GM12878 (cell line): ENCODE measurements at regions not wholly inside any gene's neighbourhood (a gene's known extent, or its start where the extent isn't known, plus 50 kb on each side); places are given as distances from the start of the nearest gene placed in this dataset.

Experiments used
- ATAC-seq: fragments of 200-7000 bp; cut with Tn5 transposase; 3 replicates; pipeline ENCODE4 v1.9.1; 2020; ENCODE audit warnings: mild to moderate bottlenecking, moderate library complexity
- BruUV-seq: library from RNA; stranded (reverse); fragments of 400-500 nt; replicated peaks from 2 replicates; lab custom pipeline; 2021; lab: Mats Ljungman, UMichigan
- CTCF ChIA-PET: fragments of 300-600 bp; sonication (Branson Sonifier 250); formaldehyde crosslinking; extraction: SDS; loops from one replicate; lab custom pipeline; 2021; ENCODE audit warnings: inconsistent platforms; lab: Yijun Ruan, JAX
- POLR2A ChIA-PET: fragments of 350-600 bp; formaldehyde crosslinking; extraction: SDS; loops from one replicate; lab custom pipeline; 2021; ENCODE audit warnings: inconsistent platforms; lab: Charles Lee
- RAD21 ChIA-PET: fragments of 300-600 bp; sonication (Branson Sonifier 250); formaldehyde crosslinking; loops from one replicate; lab custom pipeline; 2023; ENCODE audit warnings: antibody characterized with exemption; ENCODE audit not compliant: unreplicated experiment; lab: Charles Lee
- SMC1A ChIA-PET: fragments of 300-600 bp; sonication (Branson Sonifier 250); formaldehyde crosslinking; loops from one replicate; lab custom pipeline; 2023; ENCODE audit not compliant: unreplicated experiment, uncharacterized antibody; lab: Charles Lee
- DNase-seq: peaks from one replicate; pipeline ENCODE4 v3.0.0-alpha.2; 2011; ENCODE audit warnings: low read depth, low spot score
- FAIRE-seq: peaks from 3 replicates; lab custom pipeline; 2011; peaks lifted over from hg19 to GRCh38; lab: Jason Lieb, UNC
- H2AFZ ChIP-seq: 2 replicates; pipeline ENCODE4 v1.6.0; 2011; ENCODE audit warnings: low read depth, low read length, control low read depth; ENCODE audit not compliant: control insufficient read depth
- H3K27ac ChIP-seq: 2 replicates; pipeline ENCODE4 v1.5.1; 2011; ENCODE audit warnings: control low read depth; ENCODE audit not compliant: control insufficient read depth, insufficient read depth
- H3K27me3 ChIP-seq, 2 experiments: replicated peaks in 1 of 2; 2 replicates each; pipeline versions ENCODE4 v1.6.0 to v1.6.1; 2011; ENCODE audit warnings: low read length in 1 of 2; ENCODE audit not compliant: control insufficient read depth in 2 of 2, insufficient read depth in 2 of 2
- H3K36me3 ChIP-seq, 2 experiments: 2 replicates each; pipeline ENCODE4 v1.5.1; 2011; ENCODE audit warnings: low read length in 1 of 2; ENCODE audit not compliant: control insufficient read depth in 2 of 2, insufficient read depth in 2 of 2
- H3K4me1 ChIP-seq: 2 replicates; pipeline ENCODE4 v1.6.1; 2011; ENCODE audit warnings: mild to moderate bottlenecking, low read length, moderate library complexity, mixed read lengths; ENCODE audit not compliant: control insufficient read depth, insufficient read depth
- H3K4me2 ChIP-seq: 2 replicates; pipeline ENCODE4 v1.6.0; 2011; ENCODE audit warnings: control low read depth; ENCODE audit not compliant: control insufficient read depth, insufficient read depth
- H3K4me3 ChIP-seq: fragments of 200-600 bp; sonication (generic); 2 replicates; pipeline ENCODE4 v1.5.1; 2016
- H3K79me2 ChIP-seq: 2 replicates; pipeline ENCODE4 v1.6.0; 2011; ENCODE audit warnings: low read length; ENCODE audit not compliant: control insufficient read depth, insufficient read depth
- H3K9ac ChIP-seq: 2 replicates; pipeline ENCODE4 v1.8.0; 2011; ENCODE audit warnings: low read length, control low read depth, mixed read lengths; ENCODE audit not compliant: control insufficient read depth, insufficient read depth
- H3K9me3 ChIP-seq: replicated peaks from 3 replicates; pipeline ENCODE4 v1.5.1; 2011; ENCODE audit warnings: mild to moderate bottlenecking, low read length; ENCODE audit not compliant: control insufficient read depth, insufficient read depth
- H4K20me1 ChIP-seq: 2 replicates; pipeline ENCODE4 v1.6.0; 2011; ENCODE audit not compliant: control insufficient read depth, insufficient read depth
- ATF7 ChIP-seq: fragments of 450-650 bp; IDR thresholded peaks from 2 replicates; pipeline ENCODE4 v1.6.1; 2016; ENCODE audit warnings: low read depth, mild to moderate bottlenecking
- CHD4 ChIP-seq: fragments of 200-600 bp; sonication (generic); IDR thresholded peaks from 2 replicates; pipeline ENCODE4 v1.6.1; 2016; ENCODE audit warnings: mild to moderate bottlenecking
- CREB1 ChIP-seq: IDR thresholded peaks from 2 replicates; pipeline ENCODE4 v1.6.1; 2012; ENCODE audit warnings: low read depth, mild to moderate bottlenecking, inconsistent platforms
- E2F4 ChIP-seq: IDR thresholded peaks from 2 replicates; pipeline ENCODE4 v1.6.1; 2012; ENCODE audit warnings: low read depth, low read length, improper control_type of control experiment
- ETV6 ChIP-seq, 2 experiments: fragments of 450-650 bp in 1 of 2; IDR thresholded peaks in 1 of 2; conservative IDR thresholded peaks in 1 of 2; 2 replicates each; pipeline ENCODE4 v1.6.1; 2014; ENCODE audit warnings: antibody characterized with exemption in 1 of 2, borderline replicate concordance in 1 of 2, low read depth in 1 of 2, mild to moderate bottlenecking in 1 of 2, moderate library complexity in 1 of 2
- FOS ChIP-seq: IDR thresholded peaks from 3 replicates; pipeline ENCODE4 v1.6.1; 2011; ENCODE audit warnings: borderline replicate concordance; ENCODE audit not compliant: insufficient read length; ENCODE audit errors: extremely low read depth
- IRF4 ChIP-seq: IDR thresholded peaks from 2 replicates; pipeline ENCODE4 v1.6.1; 2011; ENCODE audit warnings: low read depth, low read length
- JUND ChIP-seq: IDR thresholded peaks from 2 replicates; pipeline ENCODE4 v1.6.1; 2012; ENCODE audit warnings: low read depth, mild to moderate bottlenecking, low read length, improper control_type of control experiment, moderate library complexity
- MYC ChIP-seq: IDR thresholded peaks from 2 replicates; pipeline ENCODE4 v1.6.1; 2011; ENCODE audit warnings: mild to moderate bottlenecking, low read length, moderate library complexity, inconsistent platforms; ENCODE audit not compliant: insufficient read depth, insufficient replicate concordance, insufficient read length, severe bottlenecking
- SMAD1 ChIP-seq: fragments of 450-650 bp; IDR thresholded peaks from 2 replicates; pipeline ENCODE4 v1.6.1; 2018; ENCODE audit warnings: mild to moderate bottlenecking, low read depth; ENCODE audit not compliant: partially characterized antibody
- SP1 ChIP-seq: IDR thresholded peaks from one replicate; pipeline ENCODE4 v1.6.1; 2011; ENCODE audit warnings: low read depth, low read length
- SUPT20H ChIP-seq: IDR thresholded peaks from 2 replicates; pipeline ENCODE4 v1.6.1; 2011; ENCODE audit warnings: low read depth, mild to moderate bottlenecking, low read length, moderate library complexity, borderline replicate concordance; ENCODE audit not compliant: control insufficient read depth
- TCF7 ChIP-seq: IDR thresholded peaks from 2 replicates; pipeline ENCODE4 v1.6.1; 2014; ENCODE audit warnings: antibody characterized with exemption, borderline replicate concordance
- ZBED1 ChIP-seq: IDR thresholded peaks from 2 replicates; pipeline ENCODE4 v1.6.1; 2016; ENCODE audit warnings: borderline replicate concordance
- ZNF384 ChIP-seq: IDR thresholded peaks from 2 replicates; pipeline ENCODE4 v1.6.1; 2012; ENCODE audit warnings: low read depth, mild to moderate bottlenecking, low read length, improper control_type of control experiment, borderline replicate concordance
- WGBS: methylation state at CpG from one replicate; pipeline ENCODE4 v1.1.6; 2016; ENCODE audit warnings: low lambda C conversion rate; ENCODE audit not compliant: insufficient replicate concordance, insufficient coverage; ENCODE audit errors: missing lambda C conversion rate; 5-methylcytosine and 5-hydroxymethylcytosine counted together
- in situ Hi-C: fragments of 300-500 bp; cut with MboI; formaldehyde crosslinking; loops from 9 replicates; pipeline ENCODE4 v1.14.3; 2018; ENCODE audit warnings: mixed read lengths
- intact Hi-C: fragments of 100-400 bp; cut with micrococcal nuclease; formaldehyde crosslinking; loops from one replicate; pipeline ENCODE4 v1.14.2; 2022; ENCODE audit not compliant: unreplicated experiment
- TF ChIP-seq, protein P1 (sequence below): IDR thresholded peaks from 2 replicates; pipeline ENCODE4 v1.6.1; 2012; ENCODE audit warnings: low read length, inconsistent platforms

GRCh38 chr2:45284621-45284995 lies 275.4 kb upstream of the SIX2 start:
- Histone ChIP-seq H3K9ac (no peak overlapping the region), H3K4me2 (no peak overlapping the region), H2AFZ (no peak overlapping the region), H3K9me3 (no peaks in the 10 kb centered on the region), H3K36me3 (no peaks in the 10 kb centered on the region), H4K20me1 (no peaks in the 10 kb centered on the region; the same call in 1 of the 2 replicates), H3K27me3 (no peaks in the 10 kb centered on the region; a peak in 1 of 4 replicates), H3K4me3 (no peak overlapping the region), H3K4me1 (peaks cover 5% of the 10 kb centered on the region), H3K79me2 (no peaks in the 10 kb centered on the region), H3K27ac (no peak overlapping the region)
- CTCF ChIA-PET = interaction anchor here (1.0 kb wide), 1 partner anchor 9 kb away, joined by 3 read pairs; no protein-coding TSS in a partner anchor
- SMC1A ChIA-PET = no interaction called here
- TF ChIP-seq, protein P1, sequence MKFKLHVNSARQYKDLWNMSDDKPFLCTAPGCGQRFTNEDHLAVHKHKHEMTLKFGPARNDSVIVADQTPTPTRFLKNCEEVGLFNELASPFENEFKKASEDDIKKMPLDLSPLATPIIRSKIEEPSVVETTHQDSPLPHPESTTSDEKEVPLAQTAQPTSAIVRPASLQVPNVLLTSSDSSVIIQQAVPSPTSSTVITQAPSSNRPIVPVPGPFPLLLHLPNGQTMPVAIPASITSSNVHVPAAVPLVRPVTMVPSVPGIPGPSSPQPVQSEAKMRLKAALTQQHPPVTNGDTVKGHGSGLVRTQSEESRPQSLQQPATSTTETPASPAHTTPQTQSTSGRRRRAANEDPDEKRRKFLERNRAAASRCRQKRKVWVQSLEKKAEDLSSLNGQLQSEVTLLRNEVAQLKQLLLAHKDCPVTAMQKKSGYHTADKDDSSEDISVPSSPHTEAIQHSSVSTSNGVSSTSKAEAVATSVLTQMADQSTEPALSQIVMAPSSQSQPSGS = no peak
- TF ChIP-seq ATF7 = no peak
- TF ChIP-seq CHD4 = no peak
- TF ChIP-seq MYC = no peak
- no peak for TF ChIP-seq CREB1
- TF ChIP-seq SUPT20H = no peak
- TF ChIP-seq ETV6 (conservative IDR thresholded peaks at IDR 0.05 in 1 of 2, IDR thresholded peaks at IDR 0.05 in 1 of 2; ENCODE audit: borderline replicate concordance in 1 of 2, low read depth in 1 of 2) = no peak
- TF ChIP-seq FOS = no peak
- TF ChIP-seq IRF4 = no peak
- no peak for TF ChIP-seq SP1
- TF ChIP-seq ZNF384 = no peak
- TF ChIP-seq E2F4 = no peak
- no peak for TF ChIP-seq ZBED1
- TF ChIP-seq TCF7 = no peak
- no peak for TF ChIP-seq JUND
- TF ChIP-seq SMAD1 = no peak
- RAD21 ChIA-PET = no interaction called here
- FAIRE-seq = no peak
- in situ Hi-C loops (no loop called here), intact Hi-C loops (no loop called here)
- no peak for DNase-seq
- POLR2A ChIA-PET = interaction anchor here (0.5 kb wide), 1 partner anchor 1713 kb away, joined by 6 read pairs; no protein-coding TSS in a partner anchor
- 27% methylated on average over 2 of the region's 2 CpGs for WGBS
- ATAC-seq = no peak
- no TSS peak for BruUV-seq
